T-helper 2 cell treated with Interferon-gamma antibody and Interleukin-4, amounts not matched to agents 100 ng/mL and 5 ng/mL, for 36 hours (primary cell): ENCODE measurements at regions not wholly inside any gene's neighbourhood (a gene's known extent, or its start where the extent isn't known, plus 50 kb on each side); places are given as distances from the start of the nearest gene placed in this dataset.

Source experiments
- intact Hi-C: fragments of 100-400 bp; cut with micrococcal nuclease; formaldehyde crosslinking; loops from one replicate; pipeline ENCODE4 v1.15.1; 2023

- intact Hi-C loops, result loop anchor here (5.0 kb wide), 1 partner anchor 1740 kb away; no protein-coding TSS in a partner anchor
Observed at GRCh38 chr7:13276977-13277376, 589.5 kb downstream of the ARL4A start.

DNA sequence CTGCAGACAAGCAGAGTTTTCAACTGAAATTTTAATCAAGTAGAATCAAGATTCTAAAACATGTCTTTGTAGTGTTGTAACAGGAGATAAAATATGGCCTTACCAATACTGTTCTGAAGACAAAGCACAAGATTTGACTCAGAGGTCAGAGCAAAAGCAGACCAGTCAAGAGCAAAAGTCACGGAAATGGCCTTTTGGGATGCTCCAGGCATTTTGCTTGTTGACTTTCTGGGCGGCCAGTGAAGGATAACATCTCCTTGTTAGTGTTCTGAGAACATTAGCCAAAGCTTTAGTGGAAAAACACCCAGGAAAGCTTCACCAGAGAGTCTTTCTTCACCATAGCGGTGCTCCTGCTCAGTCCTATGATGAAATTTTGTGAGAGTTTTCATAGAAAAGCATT lies 590.6 kb downstream of the ARL4A start:
- intact Hi-C loops, result loop anchor here (5.0 kb wide), 1 partner anchor 1739 kb away; no protein-coding TSS in a partner anchor

GRCh38 chr7:13279854-13280435 lies 592.5 kb downstream of the ARL4A start:
- intact Hi-C loops, result loop anchor here (1.0 to 5.0 kb wide), 3 partner anchors 1177 to 1737 kb away; no protein-coding TSS in a partner anchor

- intact Hi-C loops, result no loop called here
Observed at GRCh38 chr7:13282377-13282980, 595.0 kb downstream of the ARL4A start.

DNA sequence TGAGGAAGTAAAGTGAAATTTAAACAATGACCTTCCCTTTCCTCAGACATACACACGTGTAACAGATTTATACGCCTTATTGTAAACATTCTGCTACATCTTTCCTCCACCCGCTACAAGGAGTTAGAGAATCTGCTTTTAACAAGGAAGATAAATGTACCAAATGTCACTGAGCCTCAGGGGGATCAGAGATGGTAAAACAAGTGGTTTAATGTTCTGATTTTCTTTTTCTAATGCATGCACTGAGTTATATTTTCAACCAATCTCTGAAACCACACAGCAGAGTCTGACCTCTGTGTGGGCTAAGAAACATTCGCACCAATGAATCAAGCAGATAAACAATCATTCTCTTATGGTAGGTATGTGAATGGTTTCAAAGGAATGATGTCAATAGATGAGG lies 599.5 kb downstream of the ARL4A start:
- intact Hi-C loops, result no loop called here

DNA sequence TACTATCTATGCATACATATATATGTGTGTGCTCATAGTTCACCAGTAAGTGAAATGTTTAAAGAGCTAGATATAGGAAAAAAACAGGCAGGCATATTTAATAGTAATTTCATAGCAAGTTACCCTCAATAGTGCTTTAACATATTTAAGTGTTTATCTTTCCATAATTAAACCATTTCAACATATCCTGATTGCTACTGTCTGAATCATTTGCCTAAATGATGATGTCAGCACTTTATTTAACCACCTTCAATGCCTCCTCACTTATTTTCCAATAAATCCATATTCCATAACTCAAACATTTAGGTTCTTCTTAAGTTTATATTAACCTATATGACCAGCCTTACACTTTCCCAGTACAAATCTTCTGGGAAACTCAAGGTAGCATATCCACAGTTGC lies 601.1 kb downstream of the ARL4A start:
- intact Hi-C loops, result no loop called here

DNA sequence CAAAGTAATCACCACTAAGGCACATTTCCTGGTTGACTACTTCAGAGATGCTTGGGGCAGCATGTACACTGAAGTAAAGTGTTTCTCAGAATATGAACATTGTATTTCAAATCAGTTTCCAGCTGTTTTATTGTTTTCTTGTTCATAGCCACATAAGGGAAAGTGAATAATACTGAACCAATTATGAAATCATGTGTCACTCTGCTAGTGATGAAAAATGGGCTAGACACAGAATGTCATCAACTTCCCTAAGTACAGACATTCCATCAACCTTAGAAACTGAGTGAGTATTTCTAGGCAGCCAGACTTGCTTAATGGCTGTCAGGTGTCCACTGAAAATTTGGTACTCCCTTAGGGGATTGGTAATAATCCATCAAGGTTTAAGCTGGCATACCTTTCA lies 603.5 kb downstream of the ARL4A start:
- intact Hi-C loops, result no loop called here

- intact Hi-C loops, result no loop called here
Observed at GRCh38 chr7:13293264-13294002, 606.0 kb downstream of the ARL4A start.

DNA sequence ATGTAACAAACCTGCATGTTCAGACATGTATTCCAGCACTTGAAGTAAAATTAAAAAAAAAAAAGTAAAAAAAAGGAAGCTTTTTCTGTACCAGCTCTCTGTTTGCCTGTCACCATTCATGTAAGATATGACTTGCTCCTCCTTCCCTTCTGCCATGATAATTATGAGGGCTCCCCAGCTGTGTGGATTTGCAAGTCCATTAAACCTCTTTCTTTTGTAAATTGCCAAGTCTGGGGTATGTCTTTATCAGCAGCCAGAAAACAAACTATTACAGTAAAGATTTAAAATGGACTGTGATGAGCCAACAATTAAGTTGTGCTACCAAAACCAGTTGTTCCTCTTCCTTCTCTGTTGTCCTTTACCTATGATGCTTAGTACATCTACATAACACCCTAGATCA lies 619.6 kb downstream of the ARL4A start:
- intact Hi-C loops, result no loop called here

- intact Hi-C loops, result no loop called here
Observed at GRCh38 chr7:13308423-13308822, 621.0 kb downstream of the ARL4A start.

- intact Hi-C loops, result no loop called here
Observed at GRCh38 chr7:13309535-13309934, 622.1 kb downstream of the ARL4A start.

- intact Hi-C loops, result no loop called here
Observed at GRCh38 chr7:13312307-13312706, 624.9 kb downstream of the ARL4A start.

GRCh38 chr7:13320333-13320732 lies 632.9 kb downstream of the ARL4A start:
- intact Hi-C loops, result no loop called here

- intact Hi-C loops, result no loop called here
Observed at GRCh38 chr7:13321316-13321715, 633.9 kb downstream of the ARL4A start.

DNA sequence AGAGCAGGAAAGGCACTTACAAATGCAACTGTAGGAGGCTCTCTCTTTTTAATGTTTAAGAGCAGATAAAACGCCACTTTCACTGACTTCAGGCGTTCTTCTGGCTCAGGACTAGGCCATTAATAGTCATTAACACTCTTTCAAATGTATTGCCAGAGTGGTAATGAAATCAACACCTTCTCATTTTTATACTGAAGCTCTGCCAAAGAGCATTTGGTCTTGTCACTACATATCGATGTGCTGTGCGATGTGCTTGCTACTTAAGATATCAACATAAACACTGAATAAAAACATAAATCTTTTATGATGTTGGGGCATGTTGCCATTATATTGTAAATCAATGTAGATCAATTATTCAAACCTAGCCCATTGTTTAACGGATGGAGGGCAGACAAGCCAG lies 634.7 kb downstream of the ARL4A start:
- intact Hi-C loops, result no loop called here

- intact Hi-C loops, result no loop called here
Observed at GRCh38 chr7:13327669-13328068, 640.2 kb downstream of the ARL4A start.

- intact Hi-C loops, result no loop called here
Observed at GRCh38 chr7:13333371-13333770, 645.9 kb downstream of the ARL4A start.

DNA sequence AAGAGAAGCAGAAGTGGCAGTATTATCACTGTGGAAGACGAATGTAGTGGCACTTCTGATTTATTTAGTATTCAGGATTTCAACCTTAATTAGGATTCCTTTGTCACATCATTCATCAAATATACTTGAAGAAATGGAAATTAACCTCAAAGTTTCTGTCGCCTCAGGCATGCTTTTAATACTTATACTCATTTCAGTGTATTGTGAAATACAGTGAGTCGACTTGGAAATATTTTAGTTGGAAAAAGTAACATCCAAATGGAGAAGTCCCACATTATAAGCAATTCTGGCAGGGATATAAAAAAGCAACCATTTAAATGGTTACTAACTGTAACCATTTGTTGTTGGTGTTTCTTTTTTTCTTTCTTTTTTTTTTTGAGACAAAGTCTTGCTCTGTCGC lies 648.8 kb downstream of the ARL4A start:
- intact Hi-C loops, result no loop called here

DNA sequence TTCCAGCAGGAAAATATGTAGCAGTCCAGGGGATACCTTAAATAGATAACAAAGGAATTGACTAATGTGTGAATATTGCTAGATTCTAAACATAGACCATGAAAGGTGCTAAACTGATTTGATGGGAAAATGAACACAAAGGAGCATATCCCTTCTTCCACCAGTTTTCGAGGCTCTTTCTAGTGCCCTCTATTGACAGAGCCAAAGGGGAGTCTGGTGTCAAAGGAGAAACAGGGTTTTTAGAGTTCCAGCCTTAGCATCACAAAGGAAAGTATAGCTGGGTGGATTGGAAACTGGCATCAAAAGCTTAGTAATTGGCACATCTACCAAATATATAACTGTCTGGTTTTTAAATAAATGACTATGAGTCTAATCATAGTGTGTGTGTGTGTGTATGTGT lies 636.8 kb downstream of the ETV1 start:
- intact Hi-C loops, result no loop called here

GRCh38 chr7:13359656-13360055 lies 629.8 kb downstream of the ETV1 start:
- intact Hi-C loops, result no loop called here

DNA sequence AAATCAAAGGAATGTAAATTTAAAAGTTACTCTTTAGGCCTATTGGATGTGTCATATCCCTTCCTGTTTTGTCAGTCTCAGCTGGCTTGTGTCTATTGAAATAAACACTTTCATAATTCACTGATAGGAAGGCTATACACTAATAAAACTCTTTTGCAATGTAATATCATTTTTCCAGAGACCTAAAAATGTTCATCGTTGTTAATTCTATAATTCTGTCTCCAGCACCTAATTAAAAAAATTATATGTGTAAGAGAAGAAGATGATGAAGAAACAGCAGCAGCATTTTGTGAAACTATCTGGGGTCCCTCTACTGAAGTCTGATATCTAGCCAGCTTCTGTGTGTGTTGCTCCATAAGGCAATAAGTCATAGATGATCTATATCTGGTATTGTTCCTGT lies 602.7 kb downstream of the ETV1 start:
- intact Hi-C loops, result no loop called here

GRCh38 chr7:13407911-13408310 lies 581.6 kb downstream of the ETV1 start:
- intact Hi-C loops, result no loop called here

GRCh38 chr7:13411151-13411550 lies 578.3 kb downstream of the ETV1 start:
- intact Hi-C loops, result no loop called here
